ENCODE measurements at regions not wholly inside any gene's neighbourhood (a gene's known extent, or its start where the extent isn't known, plus 50 kb on each side); places are given as distances from the start of the nearest gene placed in this dataset.

GRCh38 chr14:99004112-99004511 lies 267.9 kb downstream of the BCL11B start:
- no peak for DNase-seq (ENCODE audit: low spot score)

- no peak for DNase-seq (ENCODE audit: low spot score)
Measured at GRCh38 chr14:99006276-99006675, 265.7 kb downstream of the BCL11B start.

GRCh38 chr14:99007795-99008194 lies 264.2 kb downstream of the BCL11B start:
- no peak for DNase-seq (ENCODE audit: low spot score)

GRCh38 chr14:99009871-99010270 lies 262.1 kb downstream of the BCL11B start:
- DNase-seq (ENCODE audit: low spot score) = no peak

GRCh38 chr14:99011385-99011784 lies 260.6 kb downstream of the BCL11B start:
- DNase-seq (ENCODE audit: low spot score) = no peak

- no peak for DNase-seq (ENCODE audit: low spot score)
Measured at GRCh38 chr14:99012703-99013102, 259.3 kb downstream of the BCL11B start.

- DNase-seq (ENCODE audit: low spot score) = no peak
Measured at GRCh38 chr14:99015833-99016232, 256.2 kb downstream of the BCL11B start.

- no peak for DNase-seq (ENCODE audit: low spot score)
Measured at GRCh38 chr14:99023371-99023770, 248.6 kb downstream of the BCL11B start.

- DNase-seq (ENCODE audit: low spot score) = no peak
Measured at GRCh38 chr14:99024926-99025325, 247.1 kb downstream of the BCL11B start.

- DNase-seq (ENCODE audit: low spot score) = no peak
Measured at GRCh38 chr14:99025418-99025817, 246.6 kb downstream of the BCL11B start.

- no peak for DNase-seq (ENCODE audit: low spot score)
Measured at GRCh38 chr14:99026471-99026870, 245.5 kb downstream of the BCL11B start.

- DNase-seq (ENCODE audit: low spot score) = peak; percentile 6
Measured at GRCh38 chr14:99028041-99028440, 244.0 kb downstream of the BCL11B start.

GRCh38 chr14:99028521-99028920 lies 243.5 kb downstream of the BCL11B start:
- DNase-seq (ENCODE audit: low spot score) = peak; percentile 17

- DNase-seq (ENCODE audit: low spot score) = peak; percentile 49
Measured at GRCh38 chr14:99029145-99029915, 242.7 kb downstream of the BCL11B start.

GRCh38 chr14:99029916-99030305 lies 242.1 kb downstream of the BCL11B start:
- peak; percentile 33 for DNase-seq (ENCODE audit: low spot score)

GRCh38 chr14:99030454-99030853 lies 241.5 kb downstream of the BCL11B start:
- DNase-seq (ENCODE audit: low spot score) = no peak

- peak; percentile 40 for DNase-seq (ENCODE audit: low spot score)
Measured at GRCh38 chr14:99032759-99033158, 239.2 kb downstream of the BCL11B start.

GRCh38 chr14:99033951-99034350 lies 238.0 kb downstream of the BCL11B start:
- DNase-seq (ENCODE audit: low spot score) = peak; percentile 46

- DNase-seq (ENCODE audit: low spot score) = peak; percentile 59
Measured at GRCh38 chr14:99034711-99035171, 237.3 kb downstream of the BCL11B start.

GRCh38 chr14:99035268-99035667 lies 236.7 kb downstream of the BCL11B start:
- peak; percentile 70 for DNase-seq (ENCODE audit: low spot score)

GRCh38 chr14:99035712-99036610 lies 236.0 kb downstream of the BCL11B start:
- DNase-seq (ENCODE audit: low spot score) = peak; percentile 89

- peak; percentile 60 for DNase-seq (ENCODE audit: low spot score)
Measured at GRCh38 chr14:99036611-99037293, 235.2 kb downstream of the BCL11B start.

Measured in left forelimb (tissue), 1 donor.